ENCODE measurements at regions not wholly inside any gene's neighbourhood (a gene's known extent, or its start where the extent isn't known, plus 50 kb on each side); places are given as distances from the start of the nearest gene placed in this dataset.
"Not testable (repeated sequence)": the region's sequence is repeated elsewhere in the genome, so short reads cannot be mapped to it uniquely, and the experiment has no call there.

DNA sequence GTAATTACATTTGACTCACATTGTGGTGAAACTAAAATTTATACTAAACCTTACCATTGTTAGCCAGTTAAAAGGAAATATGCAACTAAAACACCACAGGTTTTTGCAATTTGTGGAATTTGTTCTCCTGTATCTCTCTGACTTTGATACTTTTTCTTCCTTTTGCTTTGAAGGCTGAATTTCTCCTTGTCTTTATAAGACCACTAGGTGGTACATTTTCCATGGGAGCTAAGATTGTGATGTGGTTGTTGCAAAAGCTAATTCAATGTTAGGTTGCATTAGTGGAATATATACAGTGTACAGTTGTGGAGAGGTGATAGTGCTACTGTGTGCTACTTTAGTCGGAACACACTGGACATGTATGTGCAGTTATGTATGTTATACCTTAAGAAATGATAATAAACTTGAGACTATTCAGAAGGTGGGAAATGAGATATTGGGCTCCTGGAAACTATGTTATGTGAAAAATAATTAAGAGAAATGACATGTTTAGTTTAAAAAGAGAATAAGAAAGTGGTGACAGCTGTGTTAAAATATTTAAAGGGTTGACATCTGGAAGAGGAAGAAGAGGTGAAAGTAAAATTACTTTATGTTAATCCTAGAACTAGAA, 70.3 kb downstream of the ARL9 start:
- DNase-seq = peak; percentile 30 to 41

DNA sequence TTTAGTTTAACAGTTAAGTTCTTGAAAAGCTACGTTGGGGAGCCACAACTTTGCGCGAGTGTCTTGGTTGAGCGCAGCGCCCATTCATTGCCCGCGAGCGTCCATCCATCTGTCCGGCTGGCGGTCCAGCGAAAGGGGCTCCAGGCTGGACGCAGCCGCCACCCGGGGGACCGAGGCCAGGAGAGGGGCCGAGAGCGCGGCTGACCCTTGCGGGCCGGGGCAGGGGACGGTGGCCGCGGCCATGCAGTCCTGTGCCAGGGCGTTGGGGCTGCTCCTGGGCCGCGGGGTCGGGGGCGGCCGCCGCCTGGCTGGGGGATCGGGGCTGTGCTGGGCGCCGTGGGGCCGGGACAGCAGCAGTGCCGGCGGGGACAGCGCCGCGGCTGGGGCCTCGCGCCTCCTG, 86.8 kb downstream of the ARL9 start:
- DNase-seq = not testable (repeated sequence)
